ENCODE measurements at regions not wholly inside any gene's neighbourhood (a gene's known extent, or its start where the extent isn't known, plus 50 kb on each side); places are given as distances from the start of the nearest gene placed in this dataset.

DNA sequence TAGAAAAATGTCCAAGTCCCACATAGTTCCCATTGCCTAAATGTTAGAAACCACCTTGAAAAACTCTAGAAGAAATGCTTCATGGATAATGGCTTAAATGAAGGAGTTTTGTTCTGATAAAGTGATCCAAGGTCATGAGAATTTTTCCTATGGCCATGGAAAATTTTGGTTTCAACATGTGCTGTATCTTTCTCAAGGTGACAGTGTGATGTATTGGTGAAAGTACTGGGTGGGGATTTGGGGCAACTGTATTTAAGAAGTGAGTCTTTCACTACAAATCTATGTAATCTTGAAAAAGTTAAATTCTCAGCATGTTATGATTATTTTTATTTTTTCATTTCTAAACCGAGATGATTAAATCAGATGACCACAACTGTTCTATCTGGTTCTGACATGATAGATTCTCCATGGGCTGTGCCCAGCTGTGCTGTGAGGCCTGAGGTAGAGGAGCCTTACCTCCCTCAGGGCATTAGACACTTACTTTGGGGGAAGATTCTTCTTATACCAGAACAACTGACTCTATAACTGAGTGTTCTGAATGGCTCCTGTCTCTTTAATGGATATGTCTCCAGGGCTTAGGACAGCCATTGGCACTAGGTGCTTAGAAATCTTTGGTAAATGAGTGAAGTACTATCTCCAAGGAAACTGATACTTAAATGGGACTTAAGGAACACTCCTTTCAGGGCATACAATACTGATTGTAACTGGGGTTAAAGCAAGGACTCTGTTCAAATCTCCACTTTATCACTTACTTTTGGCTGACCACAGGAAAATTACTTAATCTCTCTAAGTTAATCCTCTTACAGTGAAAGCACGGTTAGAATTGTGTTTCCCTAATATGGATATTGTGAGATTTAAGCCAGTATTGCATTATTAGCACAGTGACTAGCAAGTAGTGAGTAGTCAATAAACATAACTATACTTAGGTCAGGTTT lies 397.4 kb upstream of the MEF2C start:
- TF ChIP-seq, protein P1, sequence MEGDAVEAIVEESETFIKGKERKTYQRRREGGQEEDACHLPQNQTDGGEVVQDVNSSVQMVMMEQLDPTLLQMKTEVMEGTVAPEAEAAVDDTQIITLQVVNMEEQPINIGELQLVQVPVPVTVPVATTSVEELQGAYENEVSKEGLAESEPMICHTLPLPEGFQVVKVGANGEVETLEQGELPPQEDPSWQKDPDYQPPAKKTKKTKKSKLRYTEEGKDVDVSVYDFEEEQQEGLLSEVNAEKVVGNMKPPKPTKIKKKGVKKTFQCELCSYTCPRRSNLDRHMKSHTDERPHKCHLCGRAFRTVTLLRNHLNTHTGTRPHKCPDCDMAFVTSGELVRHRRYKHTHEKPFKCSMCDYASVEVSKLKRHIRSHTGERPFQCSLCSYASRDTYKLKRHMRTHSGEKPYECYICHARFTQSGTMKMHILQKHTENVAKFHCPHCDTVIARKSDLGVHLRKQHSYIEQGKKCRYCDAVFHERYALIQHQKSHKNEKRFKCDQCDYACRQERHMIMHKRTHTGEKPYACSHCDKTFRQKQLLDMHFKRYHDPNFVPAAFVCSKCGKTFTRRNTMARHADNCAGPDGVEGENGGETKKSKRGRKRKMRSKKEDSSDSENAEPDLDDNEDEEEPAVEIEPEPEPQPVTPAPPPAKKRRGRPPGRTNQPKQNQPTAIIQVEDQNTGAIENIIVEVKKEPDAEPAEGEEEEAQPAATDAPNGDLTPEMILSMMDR (IDR thresholded peaks at IDR 0.05): no peak
- TF ChIP-seq POLR2AphosphoS5 (IDR thresholded peaks at IDR 0.05) (no peak), EP300 (IDR thresholded peaks at IDR 0.05) (no peak)
